GM19240 (cell line): ENCODE measurements at regions not wholly inside any gene's neighbourhood (a gene's known extent, or its start where the extent isn't known, plus 50 kb on each side); places are given as distances from the start of the nearest gene placed in this dataset.

Source experiments
- DNase-seq: peaks from one replicate; pipeline ENCODE4 v3.0.0; 2011; ENCODE audit warnings: low spot score; ENCODE audit not compliant: insufficient read length

DNA sequence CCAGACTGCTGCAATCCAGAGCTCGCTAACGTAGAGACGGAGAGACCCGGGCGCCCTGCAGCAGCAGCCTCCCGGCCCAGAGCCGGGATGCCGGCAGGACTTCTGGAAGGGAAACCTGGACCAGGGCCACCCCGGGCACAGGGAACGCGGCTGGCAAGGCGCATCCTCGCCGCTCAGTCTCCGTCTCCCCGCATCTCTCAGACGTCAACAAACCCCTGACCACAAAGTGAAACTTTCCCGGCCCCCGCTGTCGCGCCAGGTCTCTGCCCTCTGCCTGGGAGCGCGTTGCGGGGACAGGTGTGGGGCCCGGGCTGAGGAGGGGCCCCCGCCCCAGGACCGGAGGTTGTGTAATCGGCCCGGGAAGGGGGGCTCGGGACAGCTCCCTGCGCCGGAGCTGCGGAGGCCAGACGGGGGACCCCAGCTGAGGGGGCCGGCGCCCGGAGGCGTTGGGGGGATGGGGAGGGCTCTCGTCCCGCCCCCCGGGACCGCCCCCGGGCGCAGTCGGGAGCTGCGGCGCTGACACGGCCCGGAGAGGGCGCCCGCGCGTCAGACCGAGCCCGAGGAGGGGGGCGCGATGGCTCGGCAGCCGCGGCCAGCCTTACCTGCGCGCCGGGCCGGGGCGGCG lies 116.6 kb upstream of the HIVEP3 start:
- peak; percentile 53 for DNase-seq

DNA sequence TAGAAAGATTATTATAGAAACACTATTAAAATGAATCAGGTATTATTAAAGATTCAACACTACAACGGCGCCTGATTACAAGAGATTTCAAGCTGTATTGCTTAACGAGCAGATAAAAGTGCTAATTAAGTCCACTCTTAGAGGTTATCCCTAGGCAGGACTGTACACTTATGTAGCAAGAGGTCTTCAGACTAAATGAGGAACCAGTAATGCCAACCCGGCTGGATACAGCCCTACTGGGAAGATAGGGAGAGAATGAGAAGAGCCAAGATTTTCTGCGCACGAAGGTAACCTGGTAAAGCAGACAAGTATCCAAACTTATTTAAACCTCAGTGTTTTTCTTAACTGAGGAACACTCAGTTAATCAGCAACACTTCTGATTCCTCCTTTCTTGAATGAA lies 115.7 kb upstream of the HIVEP3 start:
- DNase-seq: no peak

GRCh38 chr1:42033629-42034028 lies 114.9 kb upstream of the HIVEP3 start:
- no peak for DNase-seq

- DNase-seq: no peak
Observed at GRCh38 chr1:42017730-42018129, 99.0 kb upstream of the HIVEP3 start.

DNA sequence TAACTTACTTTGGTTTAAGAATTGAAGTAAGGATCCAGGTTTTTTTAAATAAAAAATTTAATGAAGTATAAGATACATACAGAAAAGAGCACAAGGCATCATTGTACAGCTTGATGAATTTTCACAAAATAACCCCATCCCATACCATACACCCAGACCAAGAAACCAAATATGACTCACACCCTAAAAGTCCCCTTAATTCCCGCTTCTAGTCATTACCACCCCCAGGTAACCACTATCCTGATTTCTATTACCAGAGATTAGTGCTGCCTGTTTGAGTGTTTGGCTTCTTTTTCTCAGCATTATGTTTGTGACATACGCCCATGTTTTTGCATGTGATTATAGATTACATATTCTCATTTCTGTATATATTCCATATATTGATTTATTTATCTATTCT lies 98.5 kb upstream of the HIVEP3 start:
- DNase-seq: no peak

GRCh38 chr1:42014823-42015222 lies 96.1 kb upstream of the HIVEP3 start:
- DNase-seq: no peak

DNA sequence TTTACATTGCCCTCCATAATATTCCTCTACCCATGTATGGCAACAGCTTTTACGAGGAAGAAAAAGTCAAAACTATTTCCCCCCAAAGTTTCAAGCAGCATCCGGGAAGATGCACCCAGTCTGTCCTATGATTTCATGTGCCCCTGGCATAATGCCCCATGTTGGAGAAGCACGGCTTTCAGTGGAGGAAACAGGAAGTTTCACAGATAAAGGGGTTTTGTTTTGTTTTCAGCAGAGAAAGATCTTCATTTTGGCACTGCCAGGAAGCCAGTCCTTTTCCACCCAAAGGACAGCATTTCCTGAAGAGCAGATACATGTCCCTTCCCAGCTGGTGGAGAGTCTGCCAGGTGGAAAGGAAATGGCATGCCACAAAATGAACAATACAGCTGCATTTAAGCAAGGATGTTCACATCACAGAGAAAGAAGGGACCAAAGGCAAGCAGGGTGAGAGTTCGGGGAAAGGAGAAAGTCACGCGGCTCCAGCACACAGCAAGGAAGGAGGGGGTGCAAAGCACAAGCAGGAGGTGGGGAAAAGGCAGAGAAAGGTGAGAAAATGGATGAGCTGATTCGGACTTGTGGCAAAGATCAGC lies 95.3 kb upstream of the HIVEP3 start:
- DNase-seq: no peak

- no peak for DNase-seq
Observed at GRCh38 chr1:42012852-42013251, 94.1 kb upstream of the HIVEP3 start.

DNA sequence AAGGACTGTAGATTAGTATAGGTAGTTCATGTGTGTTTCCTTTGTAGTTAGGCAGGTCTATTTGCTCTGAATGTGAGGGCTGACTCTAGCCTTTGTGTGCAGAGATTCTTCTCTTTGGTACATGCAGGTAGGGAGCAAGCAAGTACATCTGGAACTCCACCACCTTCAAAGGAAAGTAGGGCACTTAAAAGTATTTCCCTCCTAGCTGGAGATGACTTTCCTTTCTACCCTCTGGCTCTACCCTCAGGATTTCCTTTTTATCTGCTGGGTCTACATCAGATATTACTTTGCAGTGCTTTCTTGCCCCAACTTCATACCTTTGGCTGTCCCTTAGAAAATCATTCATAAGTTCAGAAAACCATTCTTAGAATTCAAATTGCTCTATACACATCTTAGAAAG lies 91.7 kb upstream of the HIVEP3 start:
- DNase-seq: no peak

DNA sequence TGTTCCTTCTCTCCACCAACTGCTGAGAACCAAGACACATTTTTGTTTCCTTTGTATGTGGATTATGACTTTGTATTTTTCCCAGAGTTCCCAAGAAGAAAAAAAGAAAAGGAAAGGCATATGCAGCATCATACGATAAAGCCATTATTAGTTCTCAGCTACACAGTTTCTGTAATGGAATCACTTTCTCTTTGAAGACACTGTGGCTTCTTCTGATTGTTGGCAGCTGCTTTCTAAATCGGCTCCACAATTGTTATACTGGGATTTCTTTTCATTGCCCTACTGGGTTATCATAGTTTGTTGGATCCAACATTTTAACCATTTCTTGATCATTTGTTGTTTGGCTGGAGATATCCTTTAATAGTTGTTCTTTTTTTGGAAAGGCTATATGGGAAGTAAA lies 89.5 kb upstream of the HIVEP3 start:
- no peak for DNase-seq

DNA sequence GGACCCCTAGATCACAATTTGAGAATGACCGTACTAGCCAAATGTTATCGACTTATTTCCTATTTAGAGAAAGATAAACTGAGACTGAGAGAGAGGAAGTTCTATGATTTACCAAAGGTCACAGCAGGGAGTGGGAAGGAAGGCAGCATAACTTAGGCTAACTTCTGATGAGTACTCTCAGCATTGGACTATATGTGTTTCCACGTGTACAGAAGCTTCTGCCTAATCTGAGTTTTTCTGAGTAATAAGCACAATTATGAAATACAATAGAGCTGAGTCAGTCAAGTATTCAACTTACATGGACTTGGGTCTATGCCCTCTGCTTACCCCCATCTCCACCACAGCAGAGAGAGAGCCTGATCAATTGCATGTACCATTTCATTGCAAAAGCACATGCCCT lies 88.1 kb upstream of the HIVEP3 start:
- DNase-seq: no peak

DNA sequence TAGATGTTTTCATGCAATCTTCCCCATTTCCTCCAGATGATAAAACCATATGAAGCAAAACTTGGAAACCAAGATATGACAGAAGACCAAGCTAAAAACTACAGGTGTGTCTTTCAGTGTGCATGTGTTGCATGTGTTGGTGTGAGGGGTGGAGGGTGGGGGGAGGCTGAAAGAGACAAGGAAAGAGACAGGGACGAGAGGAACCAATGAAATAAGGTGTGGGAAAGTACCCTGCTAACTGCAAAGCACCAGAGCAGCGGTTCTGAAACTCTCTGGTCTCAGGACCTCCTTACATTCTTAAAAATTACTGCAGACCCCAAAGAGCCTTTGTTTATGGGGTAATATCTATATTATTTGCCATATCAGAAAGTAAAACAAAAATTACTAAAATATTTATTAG lies 87.4 kb upstream of the HIVEP3 start:
- no peak for DNase-seq

GRCh38 chr1:42005530-42005929 lies 86.8 kb upstream of the HIVEP3 start:
- no peak for DNase-seq

GRCh38 chr1:42004860-42005259 lies 86.1 kb upstream of the HIVEP3 start:
- no peak for DNase-seq

DNA sequence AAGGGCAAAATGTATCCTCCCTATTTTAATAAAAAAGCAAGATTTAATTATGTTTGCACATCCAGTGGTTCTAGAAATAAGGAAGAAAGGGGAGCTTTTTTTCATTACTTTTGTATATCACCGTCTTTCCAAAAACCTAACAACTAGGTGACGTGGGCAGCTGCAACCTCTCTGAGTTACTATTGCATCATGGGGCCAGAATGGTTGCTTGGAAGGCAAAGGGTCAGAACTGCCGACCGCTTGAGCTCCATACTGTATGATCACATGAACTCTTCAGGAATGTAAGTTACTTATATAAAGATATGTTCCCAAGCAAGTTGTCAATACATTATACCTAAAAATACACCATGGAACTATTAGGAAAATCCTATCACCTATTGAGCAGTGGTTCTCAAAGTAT lies 85.6 kb upstream of the HIVEP3 start:
- DNase-seq: no peak

- DNase-seq: no peak
Observed at GRCh38 chr1:42003433-42003832, 84.7 kb upstream of the HIVEP3 start.

DNA sequence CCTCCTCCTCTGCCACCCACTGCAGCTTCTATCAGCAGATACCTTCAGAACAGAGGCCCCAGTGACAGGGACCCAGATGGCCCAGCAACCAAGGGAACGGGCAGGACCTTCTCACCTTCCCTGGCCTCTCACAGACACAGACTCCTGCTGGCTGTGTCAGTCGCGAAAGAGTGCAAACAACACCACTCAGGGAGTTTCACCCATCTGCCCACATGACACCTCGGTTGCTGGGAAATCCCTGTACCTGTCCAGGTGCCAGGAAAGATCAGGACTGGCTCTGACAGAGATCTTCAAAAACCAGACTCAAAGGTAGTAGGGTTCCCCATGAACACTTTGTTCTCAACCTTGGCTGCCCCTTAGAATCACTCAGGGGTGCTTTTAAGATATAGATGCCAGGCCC lies 83.5 kb upstream of the HIVEP3 start:
- DNase-seq: no peak

DNA sequence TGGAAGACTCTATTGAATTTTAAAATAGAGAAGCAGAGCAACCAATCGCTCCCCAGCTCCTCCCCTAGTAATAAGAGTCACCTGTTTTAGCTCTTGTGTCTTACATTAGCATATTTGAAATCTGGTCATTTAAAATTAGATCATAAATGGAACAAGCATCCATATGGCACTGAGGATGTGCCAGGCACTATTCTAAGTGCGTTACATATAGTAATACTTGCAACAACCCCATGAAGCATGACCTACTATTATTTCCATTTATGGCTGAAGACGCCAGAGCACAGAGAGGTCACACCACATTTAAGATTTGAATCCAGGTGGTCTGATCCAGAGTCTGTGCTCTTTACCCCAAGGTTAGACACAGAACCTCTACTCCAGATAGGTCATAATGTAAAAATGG lies 82.0 kb upstream of the HIVEP3 start:
- no peak for DNase-seq

- DNase-seq: no peak
Observed at GRCh38 chr1:41999884-42000283, 81.2 kb upstream of the HIVEP3 start.

GRCh38 chr1:41998250-41998649 lies 79.5 kb upstream of the HIVEP3 start:
- DNase-seq: no peak

DNA sequence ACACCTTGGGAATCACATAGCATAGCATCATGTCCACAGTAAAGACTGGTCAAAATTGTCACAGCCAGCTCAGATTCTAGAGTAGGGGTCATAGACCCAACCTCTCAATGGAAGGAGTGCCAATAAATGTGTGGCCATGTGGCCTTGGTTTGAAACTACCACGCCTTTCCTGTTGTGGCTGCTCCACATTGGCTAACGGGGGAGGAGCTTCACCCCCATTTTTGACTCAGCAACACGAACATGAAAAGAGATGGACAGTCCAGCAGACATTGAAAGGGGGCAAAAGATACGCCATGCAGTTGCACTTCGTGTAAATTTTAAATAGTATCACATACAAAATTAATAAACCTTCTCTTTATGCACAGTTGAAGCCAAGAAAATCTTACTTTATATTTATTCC lies 78.4 kb upstream of the HIVEP3 start:
- no peak for DNase-seq

GRCh38 chr1:41995441-41996130 lies 76.9 kb upstream of the HIVEP3 start:
- no peak for DNase-seq
